GM12875 (cell line): ENCODE measurements at regions not wholly inside any gene's neighbourhood (a gene's known extent, or its start where the extent isn't known, plus 50 kb on each side); places are given as distances from the start of the nearest gene placed in this dataset.
A peak's percentile ranks its signal among the peaks of the same experiment; 100 is the strongest.

Experiments used
- H3K4me3 ChIP-seq: one replicate; pipeline ENCODE4 v1.5.1; 2011; ENCODE audit warnings: low read depth, low read length, control low read depth
- TF ChIP-seq, protein P1 (sequence below): IDR thresholded peaks from 2 replicates; pipeline ENCODE4 v1.5.1; 2011; ENCODE audit warnings: low read depth, mild to moderate bottlenecking, control low read depth, inconsistent platforms, low read length, moderate library complexity, borderline replicate concordance; ENCODE audit not compliant: insufficient read depth

DNA sequence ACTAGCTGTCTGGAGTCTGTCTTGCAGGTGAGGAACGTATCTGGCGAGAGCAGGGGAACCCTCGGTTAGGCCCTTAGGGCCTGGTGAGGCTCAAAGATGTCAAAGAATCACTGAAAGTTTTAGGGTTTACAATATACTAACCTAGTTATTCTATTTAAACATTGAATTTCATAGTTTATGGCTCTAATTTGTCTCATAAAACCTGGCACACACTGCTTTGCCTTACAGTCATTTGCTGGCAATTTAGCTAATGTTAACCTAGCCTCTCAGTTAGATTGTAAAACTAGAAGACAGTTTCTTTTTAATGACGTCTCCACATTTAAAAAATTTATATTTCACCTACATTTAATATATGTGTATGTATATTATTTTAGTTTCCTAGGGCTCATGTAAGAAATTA, 89.6 kb upstream of the DOCK10 start:
- H3K4me3 ChIP-seq = no peak overlapping the region
- TF ChIP-seq, protein P1, sequence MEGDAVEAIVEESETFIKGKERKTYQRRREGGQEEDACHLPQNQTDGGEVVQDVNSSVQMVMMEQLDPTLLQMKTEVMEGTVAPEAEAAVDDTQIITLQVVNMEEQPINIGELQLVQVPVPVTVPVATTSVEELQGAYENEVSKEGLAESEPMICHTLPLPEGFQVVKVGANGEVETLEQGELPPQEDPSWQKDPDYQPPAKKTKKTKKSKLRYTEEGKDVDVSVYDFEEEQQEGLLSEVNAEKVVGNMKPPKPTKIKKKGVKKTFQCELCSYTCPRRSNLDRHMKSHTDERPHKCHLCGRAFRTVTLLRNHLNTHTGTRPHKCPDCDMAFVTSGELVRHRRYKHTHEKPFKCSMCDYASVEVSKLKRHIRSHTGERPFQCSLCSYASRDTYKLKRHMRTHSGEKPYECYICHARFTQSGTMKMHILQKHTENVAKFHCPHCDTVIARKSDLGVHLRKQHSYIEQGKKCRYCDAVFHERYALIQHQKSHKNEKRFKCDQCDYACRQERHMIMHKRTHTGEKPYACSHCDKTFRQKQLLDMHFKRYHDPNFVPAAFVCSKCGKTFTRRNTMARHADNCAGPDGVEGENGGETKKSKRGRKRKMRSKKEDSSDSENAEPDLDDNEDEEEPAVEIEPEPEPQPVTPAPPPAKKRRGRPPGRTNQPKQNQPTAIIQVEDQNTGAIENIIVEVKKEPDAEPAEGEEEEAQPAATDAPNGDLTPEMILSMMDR = no peak

DNA sequence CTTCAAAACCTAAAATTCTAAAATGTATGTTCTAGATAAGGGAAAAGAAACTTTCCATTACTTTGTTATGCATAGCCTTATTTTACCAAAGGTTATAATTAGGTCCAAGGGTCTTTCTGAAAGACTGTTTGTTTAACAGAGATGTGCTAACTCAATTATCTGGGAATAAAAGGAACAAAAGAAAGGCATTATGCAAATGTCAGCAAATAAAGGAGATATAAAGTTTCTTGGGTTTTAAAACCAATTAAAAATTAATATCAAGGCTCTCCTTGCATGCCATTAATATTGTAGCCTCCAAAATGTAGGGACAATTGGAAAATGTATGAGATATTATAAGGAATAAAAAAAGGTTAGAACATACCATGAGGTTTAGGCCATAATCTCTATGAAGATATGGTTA, 87.8 kb upstream of the DOCK10 start:
- no peak overlapping the region for H3K4me3 ChIP-seq
- TF ChIP-seq, protein P1 = no peak

DNA sequence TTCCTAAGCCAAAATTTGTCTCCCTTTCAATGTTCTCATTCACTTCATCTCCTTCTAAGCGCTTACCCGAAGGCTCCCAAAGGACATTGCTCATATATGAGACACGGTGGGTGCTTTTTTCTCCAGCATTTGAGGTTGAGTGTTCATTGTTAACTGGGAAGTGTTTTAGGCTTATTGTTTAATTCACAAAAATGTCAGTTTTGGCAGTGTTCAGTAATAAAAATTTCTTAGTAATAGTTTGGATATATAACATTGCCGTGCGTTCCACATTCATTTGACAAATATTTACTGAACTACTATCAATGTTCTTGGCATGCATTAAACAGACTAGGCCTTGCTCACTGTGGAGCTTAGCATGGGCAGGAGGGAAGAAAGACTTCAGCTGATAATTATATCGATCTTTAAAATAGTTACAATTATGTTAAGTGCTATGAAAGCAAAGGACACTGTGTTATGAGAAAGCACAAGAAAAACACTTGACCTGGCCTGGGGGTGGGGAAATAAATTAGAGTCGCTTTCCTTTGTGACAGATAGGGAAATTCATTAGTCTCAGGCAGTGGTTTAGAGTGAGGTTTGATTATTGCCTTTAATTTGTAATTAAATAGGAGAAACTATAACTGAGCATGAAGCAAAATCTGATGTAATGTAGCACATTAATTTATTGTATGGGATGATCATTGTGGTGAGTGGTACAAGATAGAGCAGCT, 82.2 kb upstream of the DOCK10 start:
- TF ChIP-seq, protein P1 = no peak
- H3K4me3 ChIP-seq = no peak overlapping the region

DNA sequence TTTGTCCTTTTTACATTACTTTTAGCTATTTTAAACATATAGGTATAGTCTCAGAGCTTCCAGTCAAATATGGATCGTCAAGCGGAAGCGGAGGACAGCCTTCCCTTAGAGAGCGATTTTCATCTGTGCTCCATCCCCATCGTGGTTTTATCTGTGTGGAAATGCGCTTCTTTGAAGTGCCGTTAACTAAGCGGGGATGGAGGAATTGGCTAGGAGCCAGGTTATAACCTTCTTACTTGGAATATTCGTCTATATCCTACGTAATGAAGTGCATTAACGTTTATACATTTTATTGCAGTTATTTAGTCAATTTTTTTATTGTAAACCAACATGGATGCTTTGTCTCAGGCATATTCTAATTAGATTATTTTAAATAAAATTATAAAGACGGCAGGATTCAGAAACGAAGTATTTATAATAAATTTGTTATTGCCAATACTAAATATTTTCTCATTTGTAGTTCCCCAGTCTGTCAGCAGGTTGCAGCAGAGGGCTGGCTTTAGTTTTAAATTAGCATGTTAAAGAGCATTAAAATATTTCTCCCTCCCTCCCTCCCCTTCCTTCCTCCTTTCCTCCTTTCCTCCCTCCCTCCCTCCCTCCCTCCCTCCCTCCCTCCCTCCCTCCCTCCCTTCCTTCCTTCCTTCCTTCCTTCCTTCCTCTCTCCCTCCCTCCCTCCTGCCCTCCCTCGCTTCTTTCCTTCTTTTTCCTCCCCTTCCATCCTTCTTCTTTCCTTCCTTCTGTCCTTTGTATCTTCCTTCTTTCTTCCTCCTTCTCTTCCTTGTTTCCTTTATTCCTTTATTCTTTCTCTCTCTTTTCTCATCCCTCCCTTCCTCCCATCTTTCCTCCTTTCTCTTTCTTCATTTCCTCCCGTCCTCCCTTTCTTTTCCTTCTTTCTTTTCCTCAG, 80.6 kb upstream of the DOCK10 start:
- TF ChIP-seq, protein P1 = peak; percentile 49; the same call in 1 of the 2 replicates
- H3K4me3 ChIP-seq = no peak overlapping the region

DNA sequence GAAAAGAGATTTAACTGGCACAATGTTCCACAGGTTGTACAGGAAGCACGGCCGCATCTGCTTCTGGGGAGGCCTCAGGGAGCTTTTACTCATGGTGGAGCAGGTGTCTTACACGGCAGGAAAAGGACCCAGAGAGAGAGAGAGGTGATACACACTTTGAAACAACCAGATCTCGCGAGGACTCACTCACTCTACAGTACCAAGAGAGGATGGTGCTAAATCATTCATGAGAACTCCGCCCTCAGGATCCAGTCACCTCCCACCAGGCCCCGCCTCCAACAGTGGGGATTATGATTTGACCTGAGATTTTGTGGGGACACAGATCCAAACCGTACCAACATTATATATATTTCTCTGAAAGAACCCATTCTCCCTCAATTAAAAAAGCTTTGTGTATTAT, 79.7 kb upstream of the DOCK10 start:
- TF ChIP-seq, protein P1 = no peak
- no peak overlapping the region for H3K4me3 ChIP-seq

DNA sequence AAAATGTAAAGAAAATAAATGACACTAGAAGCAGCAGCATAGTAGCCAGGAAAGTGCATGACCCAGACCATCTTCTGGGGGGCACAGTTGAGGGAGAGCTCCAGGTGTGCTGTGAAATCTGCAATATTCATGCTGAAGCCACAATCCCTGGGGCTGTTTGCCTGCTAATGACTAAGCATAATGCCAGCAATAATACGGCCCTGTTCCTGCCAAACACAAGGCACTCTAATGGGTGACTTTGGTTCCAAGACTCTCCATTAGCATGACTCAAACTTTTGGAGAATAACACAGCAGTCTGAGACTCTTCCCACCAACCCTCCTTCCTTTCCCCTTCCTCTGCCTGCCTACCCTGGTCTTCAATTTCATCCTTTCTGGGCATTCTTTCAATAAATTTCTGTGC, 77.9 kb upstream of the DOCK10 start:
- no peak overlapping the region for H3K4me3 ChIP-seq
- TF ChIP-seq, protein P1 = no peak
